Muscle layer of duodenum (tissue), 2 donors: ENCODE measurements at regions not wholly inside any gene's neighbourhood (a gene's known extent, or its start where the extent isn't known, plus 50 kb on each side); places are given as distances from the start of the nearest gene placed in this dataset.
"Not testable (repeated sequence)": the region's sequence is repeated elsewhere in the genome, so short reads cannot be mapped to it uniquely, and the experiment has no call there.

ENCODE experiments used
- H3K27ac ChIP-seq: one replicate; pipeline ENCODE4 v1.7.0; 2013; ENCODE audit warnings: mild to moderate bottlenecking, low read length
- H3K27me3 ChIP-seq: one replicate; pipeline ENCODE4 v1.7.0; 2013; ENCODE audit warnings: low read depth, mild to moderate bottlenecking, control low read depth, low read length
- H3K36me3 ChIP-seq, 2 donors: one replicate each; pipeline ENCODE4 v1.7.0; 2013; ENCODE audit warnings: low read length in 2 of 2, control low read depth in 1 of 2, mild to moderate bottlenecking in 1 of 2; ENCODE audit not compliant: insufficient read depth in 2 of 2, control insufficient read depth in 1 of 2
- H3K4me1 ChIP-seq, 2 donors: one replicate each; pipeline ENCODE4 v1.7.0; 2013; ENCODE audit warnings: low read length in 2 of 2, mild to moderate bottlenecking in 2 of 2, control low read depth in 1 of 2, moderate library complexity in 1 of 2; ENCODE audit not compliant: insufficient read depth in 2 of 2, control insufficient read depth in 1 of 2
- H3K4me3 ChIP-seq, 2 donors: one replicate each; pipeline ENCODE4 v1.7.0; 2013; ENCODE audit warnings: low read length in 2 of 2, low read depth in 1 of 2, mild to moderate bottlenecking in 1 of 2
- H3K9me3 ChIP-seq, 2 donors: one replicate each; pipeline ENCODE4 v1.7.0; 2013; ENCODE audit warnings: low read length in 2 of 2, control low read depth in 1 of 2, mild to moderate bottlenecking in 1 of 2; ENCODE audit not compliant: control insufficient read depth in 1 of 2
- donor health status: healthy.

DNA sequence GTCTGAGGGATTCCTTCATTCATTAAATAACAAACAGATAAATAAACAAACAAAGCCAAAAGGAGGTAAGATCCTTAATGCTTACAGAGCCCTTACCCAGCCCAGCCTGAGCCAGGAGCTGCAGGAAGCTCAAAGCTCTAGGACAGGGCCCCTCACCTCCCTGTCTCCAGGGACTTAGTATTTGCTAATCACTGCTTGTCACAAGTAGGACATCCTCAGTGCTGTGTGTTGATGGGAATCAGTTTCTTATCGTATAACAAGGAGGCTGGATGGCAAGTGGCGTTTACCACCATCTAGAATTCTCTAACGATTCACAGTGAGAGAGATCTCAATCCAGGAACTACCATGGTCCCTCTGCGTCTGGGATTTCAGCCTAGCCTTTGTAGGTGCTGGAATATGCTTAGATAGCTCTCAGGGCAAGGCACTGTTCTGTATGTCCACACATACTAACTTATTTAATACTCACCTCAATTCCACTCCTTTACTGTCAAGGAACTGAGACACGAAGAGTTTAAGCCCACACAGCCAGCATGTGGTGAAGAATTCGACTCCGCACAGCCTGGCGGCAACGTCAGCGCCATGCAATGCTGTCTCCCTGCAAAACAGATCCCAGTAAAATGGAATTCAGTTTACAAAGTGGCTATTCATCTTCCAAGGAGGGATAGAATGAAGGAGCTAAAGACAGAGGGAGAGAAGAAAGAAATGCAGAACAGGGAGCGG is 164.8 kb downstream of the MYCN start:
- Histone ChIP-seq H3K9me3 (no peaks in the 10 kb centered on the region), H3K27ac (no peak overlapping the region)

DNA sequence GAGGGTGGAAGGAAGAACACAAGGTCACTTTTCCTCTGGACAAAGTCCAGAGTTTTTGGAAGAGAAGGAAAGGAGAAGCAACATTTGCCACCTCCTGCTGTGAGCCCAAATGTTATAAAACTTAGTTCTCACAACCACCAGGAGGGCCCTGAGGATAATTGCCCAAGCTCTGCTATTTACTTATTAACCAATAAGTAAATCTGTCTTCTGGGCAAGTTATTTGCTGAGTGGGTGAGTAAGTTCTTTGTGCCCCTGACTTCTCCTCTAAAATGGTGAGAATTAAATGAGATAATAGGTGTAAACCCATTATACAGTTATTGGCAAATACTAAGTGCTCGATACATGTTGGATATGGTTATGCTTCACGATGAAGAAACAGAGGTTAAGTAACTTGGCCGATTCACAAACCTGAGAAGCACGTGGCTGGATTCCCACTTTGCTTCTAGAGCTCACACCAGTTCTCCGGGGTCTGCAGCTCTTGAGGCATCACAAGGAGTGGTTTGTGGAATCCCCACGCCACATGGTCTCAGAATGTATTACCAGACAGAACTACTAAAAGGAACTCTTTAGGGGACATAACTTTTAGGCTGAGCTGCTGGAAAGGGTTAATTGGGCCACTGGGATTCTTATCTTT is 164.1 kb downstream of the MYCN start:
- Histone ChIP-seq H3K4me1 (no peaks in the 10 kb centered on the region), H3K36me3 (no peaks in the 10 kb centered on the region), H3K9me3 (no peaks in the 10 kb centered on the region), H3K27ac (no peak overlapping the region), H3K27me3 (no peaks in the 10 kb centered on the region), H3K4me3 (no peak overlapping the region)

More for the DNA sequence above, 164.8 kb downstream of the MYCN start:
- Histone ChIP-seq H3K36me3 (no peaks in the 10 kb centered on the region), H3K27me3 (no peaks in the 10 kb centered on the region), H3K4me3 (peak overlapping the region in 1 of 2 donors; percentile 22), H3K4me1 (no peaks in the 10 kb centered on the region)

DNA sequence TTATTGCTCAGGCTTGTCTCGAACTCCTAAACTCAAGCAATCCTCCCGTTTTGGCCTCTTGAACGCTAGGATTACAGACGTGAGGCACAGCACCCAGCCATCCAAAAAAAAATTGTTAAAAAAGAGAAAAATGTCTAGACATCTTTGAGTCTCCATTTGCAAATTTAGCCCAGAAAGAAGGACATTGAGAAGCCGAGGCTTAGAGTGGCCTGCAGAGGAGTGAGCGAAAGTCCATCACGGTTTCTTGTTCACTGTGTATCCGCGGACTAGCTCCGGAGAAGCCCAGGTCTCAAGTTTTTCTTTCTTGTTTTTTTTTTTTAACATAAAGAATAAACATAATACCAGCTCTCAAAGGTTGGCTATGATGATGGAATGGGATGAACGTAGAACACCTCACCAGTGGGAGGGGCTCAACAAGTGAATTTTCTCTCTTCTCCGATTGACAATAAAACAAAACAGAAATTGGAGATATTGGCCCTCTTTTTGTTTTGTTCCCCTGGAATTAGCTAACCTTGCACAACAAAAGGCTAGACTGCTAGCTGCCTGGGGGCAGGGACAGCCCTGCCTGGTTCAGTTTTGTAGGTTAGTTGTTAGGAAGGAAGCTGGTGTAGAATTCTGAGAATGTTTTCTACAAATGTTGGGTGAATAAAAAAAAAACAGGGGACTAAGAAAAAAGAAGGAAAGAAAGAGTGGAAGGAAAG is 163.4 kb downstream of the MYCN start:
- no peak overlapping the region for H3K4me3 ChIP-seq
- no peak overlapping the region for H3K27ac ChIP-seq
- H3K4me1 ChIP-seq, result no peaks in the 10 kb centered on the region
- no peaks in the 10 kb centered on the region for H3K27me3 ChIP-seq
- H3K36me3 ChIP-seq, result no peaks in the 10 kb centered on the region
- no peaks in the 10 kb centered on the region for H3K9me3 ChIP-seq

DNA sequence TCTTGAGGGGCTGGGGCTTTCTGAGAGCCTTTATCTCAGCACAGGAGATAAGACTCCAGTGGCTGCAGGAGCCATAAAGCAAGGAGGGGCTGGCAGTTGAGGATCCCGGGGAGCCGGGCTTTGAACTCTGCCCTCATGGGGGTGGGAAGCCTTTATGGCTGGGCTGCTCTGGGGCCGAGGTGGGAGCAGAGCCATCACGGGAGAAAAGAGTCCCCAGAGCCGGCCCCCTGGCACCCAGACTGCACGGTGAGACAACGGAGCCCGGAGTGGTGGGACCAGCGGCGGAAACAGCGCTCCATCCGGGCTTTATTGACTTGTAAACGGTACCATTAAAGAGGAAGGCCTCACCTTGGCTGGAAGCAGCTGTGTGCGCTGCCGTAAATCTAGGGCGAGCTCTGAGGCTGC is 162.6 kb downstream of the MYCN start:
- no peaks in the 10 kb centered on the region for H3K36me3 ChIP-seq
- no peaks in the 10 kb centered on the region for H3K4me1 ChIP-seq
- H3K4me3 ChIP-seq, result no peak overlapping the region
- no peaks in the 10 kb centered on the region for H3K9me3 ChIP-seq
- H3K27me3 ChIP-seq, result no peaks in the 10 kb centered on the region
- no peak overlapping the region for H3K27ac ChIP-seq

DNA sequence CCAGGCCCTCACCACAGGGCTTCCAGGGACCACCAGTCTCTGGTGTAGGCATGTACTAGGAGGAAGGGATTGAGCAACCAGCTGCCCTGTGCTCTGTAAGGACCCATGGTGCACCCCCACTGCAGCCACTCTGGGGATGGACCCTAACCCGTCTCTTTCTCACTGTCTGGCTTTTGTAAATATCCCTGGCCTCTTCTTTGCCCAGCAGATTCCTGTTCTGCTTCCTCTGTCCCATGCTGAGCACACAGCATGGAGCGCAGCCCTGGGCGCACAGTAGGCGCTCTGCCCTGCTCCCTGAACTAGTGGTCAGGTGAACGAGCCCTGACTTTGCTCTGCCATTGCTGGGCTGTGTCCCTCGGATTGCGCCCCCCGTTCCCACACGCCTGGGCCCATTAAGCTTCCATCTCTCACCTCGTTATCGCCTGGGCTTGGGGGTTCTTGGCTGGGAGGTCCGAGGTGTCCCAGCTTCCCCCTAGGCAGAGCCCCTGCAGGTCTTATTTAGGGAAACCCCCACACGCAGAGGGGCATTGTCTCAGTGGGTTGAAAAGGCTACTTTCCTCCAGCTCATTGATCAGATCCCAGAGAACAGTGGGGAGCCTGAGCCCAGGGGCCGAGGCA is 162.1 kb downstream of the MYCN start:
- Histone ChIP-seq H3K36me3 (no peaks in the 10 kb centered on the region), H3K27me3 (no peaks in the 10 kb centered on the region), H3K4me3 (no peak overlapping the region), H3K9me3 (no peaks in the 10 kb centered on the region), H3K27ac (no peak overlapping the region), H3K4me1 (no peaks in the 10 kb centered on the region)

DNA sequence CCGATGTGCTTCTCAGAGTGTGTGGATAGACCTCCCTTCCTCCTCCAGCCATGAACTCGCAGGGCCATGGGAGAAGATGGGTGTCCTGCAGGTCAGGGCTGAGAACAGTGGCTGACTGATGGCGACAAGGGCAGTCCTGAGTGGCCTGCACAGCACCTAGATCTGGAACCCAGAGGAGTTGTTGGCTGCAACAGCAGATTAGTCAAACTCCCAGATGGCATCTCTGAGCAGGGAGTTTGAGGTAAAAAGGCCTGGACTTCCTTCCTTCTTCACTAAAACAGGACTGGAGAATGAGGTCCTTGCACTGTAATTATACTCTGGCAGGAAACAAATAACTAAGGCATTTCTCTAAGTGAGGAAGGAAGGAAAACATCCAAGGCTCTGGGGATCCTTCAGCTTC is 160.8 kb downstream of the MYCN start:
- Histone ChIP-seq H3K27me3 (no peaks in the 10 kb centered on the region), H3K4me1 (no peaks in the 10 kb centered on the region), H3K27ac (no peak overlapping the region), H3K4me3 (no peak overlapping the region), H3K9me3 (no peaks in the 10 kb centered on the region), H3K36me3 (no peaks in the 10 kb centered on the region)

DNA sequence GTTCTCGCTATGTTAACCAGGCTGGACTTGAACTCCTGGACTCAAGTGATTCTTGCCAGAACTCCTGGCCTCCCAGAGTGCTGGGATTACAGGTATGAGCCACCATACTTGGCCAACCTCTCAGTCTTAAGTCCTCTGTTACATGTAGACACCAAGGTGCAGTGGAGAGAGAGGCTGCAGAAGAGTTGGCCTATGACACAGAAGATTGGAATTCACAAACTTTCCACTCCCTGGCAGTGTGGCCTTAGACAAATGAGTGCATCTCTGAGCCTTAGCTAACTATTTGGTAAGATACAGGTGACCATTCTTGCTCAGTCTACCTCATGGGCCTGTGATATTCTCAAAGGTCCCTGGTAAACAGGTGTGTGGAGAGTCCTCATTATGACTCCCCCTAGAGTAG is 159.7 kb downstream of the MYCN start:
- Histone ChIP-seq H3K9me3 (no peaks in the 10 kb centered on the region), H3K4me3 (no peak overlapping the region), H3K27me3 (no peaks in the 10 kb centered on the region), H3K4me1 (no peaks in the 10 kb centered on the region), H3K36me3 (no peaks in the 10 kb centered on the region), H3K27ac (no peak overlapping the region)

DNA sequence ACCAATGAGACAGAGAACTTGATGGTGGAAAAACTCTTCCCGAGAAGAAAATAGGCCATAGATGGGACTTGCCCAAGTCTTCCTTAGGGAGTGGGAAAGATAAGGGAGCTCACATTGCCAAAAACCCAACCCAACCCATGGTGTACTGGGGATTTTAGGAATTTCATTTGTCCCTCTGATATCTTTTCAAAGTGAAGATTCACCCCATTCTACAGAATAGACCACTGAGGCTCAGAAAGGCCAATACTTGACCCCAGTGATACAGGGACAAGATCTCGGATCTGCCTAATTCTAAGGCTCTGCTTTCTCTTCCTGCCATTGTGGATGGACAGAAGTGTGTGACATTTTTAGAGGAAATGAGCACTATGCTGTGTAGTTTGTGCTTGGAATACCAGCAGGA is 159.0 kb downstream of the MYCN start:
- Histone ChIP-seq H3K4me1 (no peaks in the 10 kb centered on the region), H3K36me3 (no peaks in the 10 kb centered on the region), H3K9me3 (no peaks in the 10 kb centered on the region), H3K4me3 (no peak overlapping the region), H3K27me3 (no peaks in the 10 kb centered on the region), H3K27ac (no peak overlapping the region)

DNA sequence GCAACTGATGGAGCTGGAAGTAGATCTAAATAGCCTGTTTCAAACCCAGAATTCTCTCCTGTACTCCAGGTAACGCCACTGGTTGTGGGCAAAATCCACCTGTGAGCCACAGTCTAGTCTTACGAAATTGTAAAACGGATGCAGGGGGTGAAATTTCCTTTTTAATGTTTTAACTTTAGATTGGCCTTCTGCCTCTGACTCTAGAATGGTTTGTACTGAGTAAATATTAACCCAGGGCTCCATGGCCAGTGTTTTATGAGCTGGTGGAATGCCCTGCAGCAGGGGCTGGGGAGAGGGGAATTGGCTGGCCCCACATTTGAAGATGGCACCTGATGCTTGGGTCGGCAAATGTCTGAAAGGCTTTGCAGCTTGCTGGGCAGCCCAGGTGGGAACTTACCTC is 156.6 kb downstream of the MYCN start:
- Histone ChIP-seq H3K36me3 (no peaks in the 10 kb centered on the region), H3K4me3 (no peak overlapping the region), H3K27ac (no peak overlapping the region), H3K9me3 (no peaks in the 10 kb centered on the region), H3K27me3 (no peaks in the 10 kb centered on the region), H3K4me1 (no peaks in the 10 kb centered on the region)

DNA sequence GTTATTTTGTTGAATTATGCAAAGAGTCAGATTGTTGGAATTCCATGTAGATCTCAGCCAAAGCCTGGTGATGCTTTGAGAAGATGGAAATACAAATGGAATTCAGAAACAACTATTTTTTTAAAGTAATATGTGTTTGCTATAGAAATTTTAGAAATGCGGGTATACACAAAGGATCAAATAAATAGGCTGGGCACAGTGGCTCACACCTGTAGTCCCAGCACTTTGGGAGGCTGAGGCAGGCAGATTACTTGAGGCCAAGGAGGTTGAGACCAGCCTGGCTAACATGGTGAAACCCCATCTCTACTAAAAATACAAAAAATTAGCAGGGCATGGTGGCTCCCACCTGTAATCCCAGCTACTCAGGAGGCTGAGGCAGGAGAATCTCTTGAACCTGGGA is 155.1 kb downstream of the MYCN start:
- H3K36me3 ChIP-seq, H3K27ac ChIP-seq, H3K27me3 ChIP-seq, H3K4me3 ChIP-seq, H3K9me3 ChIP-seq, H3K4me1 ChIP-seq: not testable (repeated sequence)

DNA sequence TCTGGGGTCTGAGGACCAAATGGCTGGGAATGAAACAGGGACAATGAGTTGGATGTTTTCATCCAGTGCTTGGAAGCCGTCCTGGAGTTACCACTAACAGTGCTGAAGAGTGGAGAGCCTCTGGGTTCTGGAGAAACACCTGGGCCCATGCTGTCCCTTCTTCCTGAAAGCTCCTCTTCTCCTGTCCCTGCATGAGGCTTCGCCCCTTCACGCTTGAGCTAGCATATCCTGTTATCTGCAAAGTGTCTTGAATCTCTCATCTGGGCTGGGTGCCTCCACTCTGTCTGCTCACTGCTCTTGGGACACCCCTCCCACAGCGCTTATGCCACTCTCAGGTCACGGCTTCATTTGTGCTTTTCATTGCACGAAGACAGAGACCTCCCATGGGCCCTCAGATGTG is 154.5 kb downstream of the MYCN start:
- Histone ChIP-seq H3K27ac (no peak overlapping the region), H3K4me3 (no peak overlapping the region), H3K9me3 (no peaks in the 10 kb centered on the region), H3K36me3 (no peaks in the 10 kb centered on the region), H3K4me1 (no peaks in the 10 kb centered on the region), H3K27me3 (no peaks in the 10 kb centered on the region)
